ENCODE measurements at regions not wholly inside any gene's neighbourhood (a gene's known extent, or its start where the extent isn't known, plus 50 kb on each side); places are given as distances from the start of the nearest gene placed in this dataset.

- TF ChIP-seq POLR2A (IDR thresholded peaks at IDR 0.05; ENCODE audit: low read length) (no peak), GATA1 (IDR thresholded peaks at IDR 0.05; ENCODE audit: low read depth, low read length) (no peak)
Observed at GRCh38 chr13:26914148-26914547, 153.6 kb upstream of the GPR12 start.

Data from erythroblast (primary cell).